ENCODE measurements at regions not wholly inside any gene's neighbourhood (a gene's known extent, or its start where the extent isn't known, plus 50 kb on each side); places are given as distances from the start of the nearest gene placed in this dataset.

DNA sequence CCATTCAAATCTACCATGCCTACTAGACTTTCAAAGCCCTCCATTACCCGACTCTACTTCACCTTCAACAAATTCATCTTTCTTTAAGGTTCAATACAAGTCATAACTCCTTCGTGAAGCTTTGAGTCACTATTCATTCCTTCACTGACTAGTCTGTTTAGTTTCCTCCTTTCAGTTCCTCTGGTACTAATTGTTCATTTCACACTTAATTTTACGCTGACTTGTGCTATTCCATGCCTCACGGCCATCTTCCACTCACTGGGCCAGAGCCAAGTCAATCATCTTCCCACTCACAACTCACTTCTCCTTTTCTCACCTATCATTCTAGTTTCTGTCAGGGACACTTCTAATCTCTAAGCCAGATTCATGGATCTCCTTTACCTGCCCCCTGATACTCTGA is 136.2 kb downstream of the MTX2 start:
- TF ChIP-seq RARB (CRISPR knock-in tag; IDR thresholded peaks at IDR 0.05) (no peak), ZFP3 (CRISPR knock-in tag; IDR thresholded peaks at IDR 0.05) (no peak)
- TF ChIP-seq, protein P1, sequence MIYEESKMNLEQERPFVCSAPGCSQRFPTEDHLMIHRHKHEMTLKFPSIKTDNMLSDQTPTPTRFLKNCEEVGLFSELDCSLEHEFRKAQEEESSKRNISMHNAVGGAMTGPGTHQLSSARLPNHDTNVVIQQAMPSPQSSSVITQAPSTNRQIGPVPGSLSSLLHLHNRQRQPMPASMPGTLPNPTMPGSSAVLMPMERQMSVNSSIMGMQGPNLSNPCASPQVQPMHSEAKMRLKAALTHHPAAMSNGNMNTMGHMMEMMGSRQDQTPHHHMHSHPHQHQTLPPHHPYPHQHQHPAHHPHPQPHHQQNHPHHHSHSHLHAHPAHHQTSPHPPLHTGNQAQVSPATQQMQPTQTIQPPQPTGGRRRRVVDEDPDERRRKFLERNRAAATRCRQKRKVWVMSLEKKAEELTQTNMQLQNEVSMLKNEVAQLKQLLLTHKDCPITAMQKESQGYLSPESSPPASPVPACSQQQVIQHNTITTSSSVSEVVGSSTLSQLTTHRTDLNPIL (CRISPR knock-in tag; IDR thresholded peaks at IDR 0.05; ENCODE audit: low read depth): no peak
